Body of pancreas (tissue), 4 donors: ENCODE measurements at regions not wholly inside any gene's neighbourhood (a gene's known extent, or its start where the extent isn't known, plus 50 kb on each side); places are given as distances from the start of the nearest gene placed in this dataset.

ENCODE experiments used
- CTCF ChIP-seq, 7 experiments: fragments of 450-650 bp in 4 of 7; fragments of 200-600 bp in 3 of 7; sonication (generic) in 3 of 7; IDR thresholded peaks; one replicate each; pipeline ENCODE4 v1.5.1; 2016 to 2019; ENCODE audit warnings: antibody characterized with exemption in 7 of 7
- POLR2A ChIP-seq, 3 donors: fragments of 450-650 bp; IDR thresholded peaks; one replicate each; pipeline ENCODE4 v1.6.1; 2016; ENCODE audit warnings: antibody characterized with exemption in 3 of 3, mild to moderate bottlenecking in 2 of 3

- TF ChIP-seq CTCF (IDR thresholded peaks at IDR 0.05) (no peak), POLR2A (IDR thresholded peaks at IDR 0.05) (no peak)
Observed at GRCh38 chr13:22596171-22596863, 584.5 kb upstream of the SGCG start.
